ENCODE measurements at regions not wholly inside any gene's neighbourhood (a gene's known extent, or its start where the extent isn't known, plus 50 kb on each side); places are given as distances from the start of the nearest gene placed in this dataset.

DNA sequence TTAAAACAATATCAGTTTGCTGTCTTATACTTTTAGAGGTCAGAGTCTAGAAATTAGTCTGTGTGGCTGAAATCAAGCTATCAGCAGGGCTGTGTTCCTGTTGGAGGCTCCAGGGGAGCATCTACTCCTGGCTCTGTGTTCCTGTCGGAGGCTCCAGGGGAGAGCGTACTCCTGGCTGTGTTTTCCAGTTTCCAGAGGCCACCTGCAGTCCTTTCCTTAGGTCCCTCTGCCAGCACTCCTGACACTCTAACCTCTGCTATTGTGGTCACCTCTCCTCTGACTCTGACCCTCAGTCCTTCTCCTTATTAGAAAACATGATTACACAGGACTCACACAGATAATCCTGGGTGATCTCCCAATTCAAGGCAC is 1140.7 kb upstream of the TMEM132C start:
- Histone ChIP-seq H2AFZ (ENCODE audit: insufficient read depth, low read depth, low read length, poor library complexity, severe bottlenecking) (no peak overlapping the region), H3K4me1 (ENCODE audit: control insufficient read depth in 2 of 2, insufficient read depth in 2 of 2, low read length in 2 of 2) (no peaks in the 10 kb centered on the region), H3K9me3 (ENCODE audit: control extremely low read depth in 1 of 3, control insufficient read depth in 2 of 3, insufficient read depth in 1 of 3, low read length in 2 of 3) (no peaks in the 10 kb centered on the region), H3K9ac (ENCODE audit: low read length) (no peak overlapping the region), H3K27me3 (replicated peaks in 1 of 4; ENCODE audit: control extremely low read depth in 1 of 4, control insufficient read depth in 3 of 4, insufficient read depth in 4 of 4, low read length in 3 of 4) (no peaks in the 10 kb centered on the region), H3K79me2 (ENCODE audit: control insufficient read depth, insufficient read depth, low read length) (no peaks in the 10 kb centered on the region), H4K20me1 (ENCODE audit: control insufficient read depth, insufficient read depth, low read length, poor library complexity, severe bottlenecking) (no peaks in the 10 kb centered on the region), H3K36me3 (replicated peaks in 1 of 2; ENCODE audit: control extremely low read depth in 1 of 2, control insufficient read depth in 1 of 2, extremely low read depth in 1 of 2, insufficient read depth in 2 of 2, low read length in 1 of 2) (no peaks in the 10 kb centered on the region), H3K4me2 (replicated peaks; ENCODE audit: low read depth, low read length, poor library complexity, severe bottlenecking) (no peak overlapping the region), H3K4me3 (ENCODE audit: control extremely low read depth in 1 of 5, extremely low read depth in 1 of 5, insufficient read depth in 1 of 5, low read depth in 2 of 5, low read length in 4 of 5) (no peak overlapping the region), H3K27ac (ENCODE audit: low read length in 2 of 2) (no peak overlapping the region)
- 73% methylated on average over 2 of the region's 2 CpGs for WGBS (ENCODE audit: insufficient coverage)
- TF ChIP-seq EZH2 (IDR thresholded peaks at IDR 0.05; ENCODE audit: borderline replicate concordance, insufficient read depth, low read depth, low read length, poor library complexity, severe bottlenecking) (no peak), CTCF (IDR thresholded peaks at IDR 0.05) (no peak)
- Mint-ChIP-seq H3K9me3 (ENCODE audit: insufficient read depth) (peaks cover 2% of the 10 kb centered on the region), H3K4me1 (no peaks in the 10 kb centered on the region), H3K27me3 (no peaks in the 10 kb centered on the region), H3K27ac (no peak overlapping the region), H3K4me3 (no peak overlapping the region)
- no peak for DNase-seq
- ATAC-seq (ENCODE audit: low read depth), result no peak
- intact Hi-C loops (cut with micrococcal nuclease), result no loop called here
- POLR2A ChIA-PET, result no interaction called here
- CTCF ChIA-PET, result no interaction called here

DNA sequence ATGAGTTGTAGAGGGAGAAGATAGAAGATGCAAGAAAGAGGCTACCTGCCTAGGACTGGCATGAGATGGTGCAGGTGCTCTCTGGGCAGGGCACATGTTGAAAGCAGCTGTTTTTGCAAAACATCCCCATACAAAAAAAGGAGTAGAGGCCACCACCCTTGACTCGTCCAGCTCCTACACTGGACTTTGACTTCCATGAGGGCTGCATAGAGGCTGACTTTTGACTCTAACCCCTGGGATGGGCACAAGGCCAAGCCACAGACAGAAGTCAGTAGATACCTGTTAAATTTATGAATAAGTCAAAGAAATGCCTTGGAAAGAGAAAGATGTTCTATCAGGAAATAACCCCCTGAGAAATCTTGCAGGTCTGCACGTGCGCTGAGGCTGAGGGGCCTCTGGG is 1139.1 kb upstream of the TMEM132C start:
- WGBS (ENCODE audit: insufficient coverage), result 70% methylated on average over 3 of the region's 3 CpGs
- POLR2A ChIA-PET, result no interaction called here
- no peak for TF ChIP-seq EZH2 (IDR thresholded peaks at IDR 0.05; ENCODE audit: borderline replicate concordance, insufficient read depth, low read depth, low read length, poor library complexity, severe bottlenecking)
- no peak for TF ChIP-seq CTCF (IDR thresholded peaks at IDR 0.05)

More for the DNA sequence above, 1139.1 kb upstream of the TMEM132C start:
- Mint-ChIP-seq H3K9me3 (ENCODE audit: insufficient read depth) (peaks cover 2% of the 10 kb centered on the region), H3K4me3 (no peak overlapping the region), H3K27me3 (no peaks in the 10 kb centered on the region), H3K27ac (no peak overlapping the region), H3K4me1 (no peaks in the 10 kb centered on the region)
- Histone ChIP-seq H3K27ac (ENCODE audit: low read length in 2 of 2) (no peak overlapping the region), H3K4me1 (ENCODE audit: control insufficient read depth in 2 of 2, insufficient read depth in 2 of 2, low read length in 2 of 2) (no peaks in the 10 kb centered on the region), H4K20me1 (ENCODE audit: control insufficient read depth, insufficient read depth, low read length, poor library complexity, severe bottlenecking) (no peaks in the 10 kb centered on the region), H2AFZ (ENCODE audit: insufficient read depth, low read depth, low read length, poor library complexity, severe bottlenecking) (no peak overlapping the region), H3K27me3 (replicated peaks in 1 of 4; ENCODE audit: control extremely low read depth in 1 of 4, control insufficient read depth in 3 of 4, insufficient read depth in 4 of 4, low read length in 3 of 4) (no peaks in the 10 kb centered on the region), H3K9me3 (ENCODE audit: control extremely low read depth in 1 of 3, control insufficient read depth in 2 of 3, insufficient read depth in 1 of 3, low read length in 2 of 3) (no peaks in the 10 kb centered on the region), H3K9ac (ENCODE audit: low read length) (no peak overlapping the region), H3K79me2 (ENCODE audit: control insufficient read depth, insufficient read depth, low read length) (no peaks in the 10 kb centered on the region), H3K36me3 (replicated peaks in 1 of 2; ENCODE audit: control extremely low read depth in 1 of 2, control insufficient read depth in 1 of 2, extremely low read depth in 1 of 2, insufficient read depth in 2 of 2, low read length in 1 of 2) (no peaks in the 10 kb centered on the region), H3K4me3 (ENCODE audit: control extremely low read depth in 1 of 5, extremely low read depth in 1 of 5, insufficient read depth in 1 of 5, low read depth in 2 of 5, low read length in 4 of 5) (no peak overlapping the region), H3K4me2 (replicated peaks; ENCODE audit: low read depth, low read length, poor library complexity, severe bottlenecking) (no peak overlapping the region)
- CTCF ChIA-PET, result no interaction called here
- ATAC-seq (ENCODE audit: low read depth) (no peak), DNase-seq (no peak)
- intact Hi-C loops (cut with micrococcal nuclease), result no loop called here

Measured in B cell (primary cell).